ENCODE measurements at regions not wholly inside any gene's neighbourhood (a gene's known extent, or its start where the extent isn't known, plus 50 kb on each side); places are given as distances from the start of the nearest gene placed in this dataset.

- no peak for TF ChIP-seq MXD4 (CRISPR knock-in tag; IDR thresholded peaks at IDR 0.05; ENCODE audit: borderline replicate concordance)
- TF ChIP-seq CTCF (IDR thresholded peaks at IDR 0.05), result no peak
- no peak for TF ChIP-seq HMGXB4 (CRISPR knock-in tag; IDR thresholded peaks at IDR 0.05)
- no peak for TF ChIP-seq NFYB (CRISPR knock-in tag; conservative IDR thresholded peaks at IDR 0.05; ENCODE audit: low read depth)
- no peak for TF ChIP-seq STAT6 (CRISPR knock-in tag; conservative IDR thresholded peaks at IDR 0.05; ENCODE audit: low read depth)
- TF ChIP-seq ESRRA (CRISPR knock-in tag; IDR thresholded peaks at IDR 0.05; ENCODE audit: borderline replicate concordance), result no peak
- no peak for TF ChIP-seq FOXJ3 (CRISPR knock-in tag; IDR thresholded peaks at IDR 0.05; ENCODE audit: borderline replicate concordance)
- no peak for TF ChIP-seq JUN (CRISPR knock-in tag; IDR thresholded peaks at IDR 0.05)
- TF ChIP-seq ZNF317 (CRISPR knock-in tag; IDR thresholded peaks at IDR 0.05; ENCODE audit: borderline replicate concordance, low read depth), result no peak
- no peak for TF ChIP-seq MLX (CRISPR knock-in tag; IDR thresholded peaks at IDR 0.05)
- TF ChIP-seq ATF2 (CRISPR knock-in tag; IDR thresholded peaks at IDR 0.05; ENCODE audit: borderline replicate concordance, low read depth), result no peak
- TF ChIP-seq ZNF138 (CRISPR knock-in tag; conservative IDR thresholded peaks at IDR 0.05), result no peak
Measured at GRCh38 chr13:106919638-106920037, 351.7 kb upstream of the ARGLU1 start.
